H9 (cell line): ENCODE measurements at regions not wholly inside any gene's neighbourhood (a gene's known extent, or its start where the extent isn't known, plus 50 kb on each side); places are given as distances from the start of the nearest gene placed in this dataset.

Source experiments
- DNase-seq: peaks from one replicate; pipeline ENCODE4 v3.0.0-alpha.2; 2017
- H2AFZ ChIP-seq: one replicate; pipeline ENCODE4 v1.6.1; 2013; ENCODE audit warnings: mild to moderate bottlenecking, low read length, control low read depth, moderate library complexity
- H2AK5ac ChIP-seq: 2 replicates; pipeline ENCODE4 v1.6.1; 2013; ENCODE audit warnings: low read length, control low read depth, mixed read lengths; ENCODE audit not compliant: insufficient read length
- H2BK120ac ChIP-seq: one replicate; pipeline ENCODE4 v1.6.1; 2013; ENCODE audit warnings: low read depth, mild to moderate bottlenecking, low read length, control low read depth, inconsistent platforms; ENCODE audit not compliant: poor library complexity, severe bottlenecking
- H2BK12ac ChIP-seq: 2 replicates; pipeline ENCODE4 v1.6.1; 2013; ENCODE audit warnings: low read length, control low read depth, mixed read lengths, low read depth; ENCODE audit not compliant: insufficient read length
- H2BK15ac ChIP-seq: 2 replicates; pipeline ENCODE4 v1.6.1; 2013; ENCODE audit warnings: low read depth, low read length, control low read depth
- H2BK20ac ChIP-seq: one replicate; pipeline ENCODE4 v1.6.1; 2013; ENCODE audit warnings: low read depth, mild to moderate bottlenecking, low read length, control low read depth, inconsistent platforms; ENCODE audit not compliant: poor library complexity, severe bottlenecking
- H2BK5ac ChIP-seq: 2 replicates; pipeline ENCODE4 v1.6.1; 2013; ENCODE audit warnings: low read length, control low read depth, mixed read lengths; ENCODE audit not compliant: insufficient read length
- H3K14ac ChIP-seq: 2 replicates; pipeline ENCODE4 v1.6.1; 2013; ENCODE audit warnings: low read length, control low read depth; ENCODE audit not compliant: insufficient read depth
- H3K18ac ChIP-seq: 2 replicates; pipeline ENCODE4 v1.6.1; 2013; ENCODE audit warnings: low read depth, mild to moderate bottlenecking, mixed read lengths, low read length, control low read depth; ENCODE audit not compliant: insufficient read length
- H3K23ac ChIP-seq: 2 replicates; pipeline ENCODE4 v1.6.1; 2013; ENCODE audit warnings: low read length, control low read depth, mixed read lengths, low read depth; ENCODE audit not compliant: insufficient read length
- H3K23me2 ChIP-seq: 2 replicates; pipeline ENCODE4 v1.6.1; 2013; ENCODE audit warnings: low read depth, mild to moderate bottlenecking, mixed read lengths, low read length, control low read depth; ENCODE audit not compliant: insufficient read length, poor library complexity, severe bottlenecking
- H3K27ac ChIP-seq: 2 replicates; pipeline ENCODE4 v1.5.1; 2013; ENCODE audit warnings: low read length, control low read depth, mixed read lengths, low read depth; ENCODE audit not compliant: insufficient read length
- H3K27me3 ChIP-seq: 2 replicates; pipeline ENCODE4 v1.6.1; 2013; ENCODE audit warnings: low read length, control low read depth, inconsistent platforms; ENCODE audit not compliant: insufficient read depth
- H3K4ac ChIP-seq: 2 replicates; pipeline ENCODE4 v1.6.1; 2013; ENCODE audit warnings: low read depth, mild to moderate bottlenecking, control low read depth, inconsistent platforms, low read length, moderate library complexity
- H3K4me1 ChIP-seq: 2 replicates; pipeline ENCODE4 v1.6.1; 2013; ENCODE audit warnings: low read length, control low read depth, inconsistent platforms; ENCODE audit not compliant: insufficient read depth
- H3K4me2 ChIP-seq: 2 replicates; pipeline ENCODE4 v1.6.1; 2013; ENCODE audit warnings: low read length, control low read depth, mixed read lengths; ENCODE audit not compliant: insufficient read length, insufficient read depth
- H3K56ac ChIP-seq: 2 replicates; pipeline ENCODE4 v1.6.1; 2013; ENCODE audit warnings: low read depth, mild to moderate bottlenecking, mixed read lengths, low read length, control low read depth; ENCODE audit not compliant: insufficient read length
- H3K79me1 ChIP-seq: 2 replicates; pipeline ENCODE4 v1.6.1; 2013; ENCODE audit warnings: low read depth, mild to moderate bottlenecking, moderate library complexity, low read length, control low read depth, inconsistent platforms; ENCODE audit not compliant: insufficient read depth, poor library complexity, severe bottlenecking
- H3K79me2 ChIP-seq: 2 replicates; pipeline ENCODE4 v1.6.1; 2013; ENCODE audit warnings: low read length, control low read depth, inconsistent platforms; ENCODE audit not compliant: insufficient read depth
- H3K9ac ChIP-seq: 2 replicates; pipeline ENCODE4 v1.6.1; 2013; ENCODE audit warnings: low read length, control low read depth, mixed read lengths; ENCODE audit not compliant: insufficient read length; ENCODE audit errors: extremely low read depth
- H3K9me3 ChIP-seq: one replicate; pipeline ENCODE4 v1.6.1; 2013; ENCODE audit warnings: low read depth, low read length, inconsistent platforms; ENCODE audit not compliant: control insufficient read depth
- H3T11ph ChIP-seq: one replicate; pipeline ENCODE4 v1.6.1; 2013; ENCODE audit warnings: mild to moderate bottlenecking, low read length, control low read depth, inconsistent platforms
- H4K20me1 ChIP-seq: one replicate; pipeline ENCODE4 v1.6.1; 2013; ENCODE audit not compliant: control insufficient read depth, insufficient read length, insufficient read depth
- H4K5ac ChIP-seq: 2 replicates; pipeline ENCODE4 v1.6.1; 2013; ENCODE audit warnings: low read depth, mild to moderate bottlenecking, mixed read lengths, low read length, control low read depth; ENCODE audit not compliant: insufficient read length
- H4K8ac ChIP-seq: replicated peaks from 2 replicates; pipeline ENCODE4 v1.6.1; 2013; ENCODE audit warnings: low read length, control low read depth, mixed read lengths, low read depth; ENCODE audit not compliant: insufficient read length
- H4K91ac ChIP-seq: 2 replicates; pipeline ENCODE4 v1.6.1; 2013; ENCODE audit warnings: low read depth, mild to moderate bottlenecking, moderate library complexity, mixed read lengths, low read length, control low read depth; ENCODE audit not compliant: insufficient read length
- H3K27ac Mint-ChIP-seq, 3 experiments: 2 replicates in 2 of 3; 3 replicates in 1 of 3; pipeline ENCODE4 v1.8.0; 2020 to 2021; ENCODE audit warnings: mixed read lengths in 3 of 3, mild to moderate bottlenecking in 1 of 3, moderate library complexity in 1 of 3
- H3K27me3 Mint-ChIP-seq: 2 replicates; pipeline ENCODE4 v1.8.0; 2021; ENCODE audit warnings: low read depth, mild to moderate bottlenecking, moderate library complexity, mixed read lengths
- H3K36me3 Mint-ChIP-seq, 3 experiments: 2 replicates in 2 of 3; 3 replicates in 1 of 3; pipeline ENCODE4 v1.8.0; 2020 to 2021; ENCODE audit warnings: low read depth in 3 of 3, mixed read lengths in 3 of 3; ENCODE audit not compliant: insufficient read depth in 1 of 3
- H3K4me1 Mint-ChIP-seq, 2 experiments: 2 replicates each; pipeline ENCODE4 v1.8.0; 2020; ENCODE audit warnings: mixed read lengths in 2 of 2
- H3K4me3 Mint-ChIP-seq, 2 experiments: 2 replicates in 1 of 2; 3 replicates in 1 of 2; pipeline ENCODE4 v1.8.0; 2020 to 2021; ENCODE audit warnings: mild to moderate bottlenecking in 2 of 2, mixed read lengths in 2 of 2, moderate library complexity in 1 of 2
- H3K9me3 Mint-ChIP-seq, 2 experiments: 2 replicates in 1 of 2; 3 replicates in 1 of 2; pipeline ENCODE4 v1.8.0; 2020; ENCODE audit warnings: mild to moderate bottlenecking in 2 of 2, mixed read lengths in 2 of 2, moderate library complexity in 1 of 2
- CTCF ChIP-seq: fragments of 200-600 bp; sonication (generic); conservative IDR thresholded peaks from 3 replicates; pipeline ENCODE4 v1.8.0; 2021; ENCODE audit warnings: antibody characterized with exemption, mild to moderate bottlenecking
- WGBS: extraction: QIAGEN DNeasy Blood & Tissue Kit; methylation state at CpG from one replicate; pipeline ENCODE4 v1.1.7; 2013; ENCODE audit warnings: missing lambda C conversion rate, low lambda C conversion rate, mixed read lengths; ENCODE audit not compliant: insufficient read length; ENCODE audit errors: extremely low coverage; 5-methylcytosine and 5-hydroxymethylcytosine counted together

- Histone ChIP-seq H3T11ph (no peak overlapping the region), H3K79me2 (no peaks in the 10 kb centered on the region), H3K4me2 (no peak overlapping the region), H2BK12ac (no peak overlapping the region), H3K9ac (no peak overlapping the region), H3K79me1 (no peaks in the 10 kb centered on the region), H3K27ac (no peak overlapping the region), H2BK120ac (no peak overlapping the region), H3K4ac (no peak overlapping the region), H2BK15ac (no peak overlapping the region), H4K91ac (no peak overlapping the region), H2BK5ac (no peak overlapping the region), H3K56ac (no peak overlapping the region), H3K23ac (no peak overlapping the region), H4K5ac (no peak overlapping the region), H3K18ac (no peak overlapping the region), H2AK5ac (no peak overlapping the region), H3K23me2 (no peaks in the 10 kb centered on the region), H4K8ac (no peak overlapping the region), H2AFZ (no peak overlapping the region), H3K4me1 (no peaks in the 10 kb centered on the region), H2BK20ac (no peak overlapping the region), H3K14ac (no peak overlapping the region), H3K9me3 (no peaks in the 10 kb centered on the region), H4K20me1 (no peaks in the 10 kb centered on the region), H3K27me3 (no peaks in the 10 kb centered on the region)
- TF ChIP-seq CTCF: no peak
- H3K27ac Mint-ChIP-seq: no peak overlapping the region
- DNase-seq: no peak
- no CpG with 5 or more reads among the region's 2 CpGs for WGBS
- H3K36me3 Mint-ChIP-seq: peaks cover 9 to 19% (median 10%) of the 10 kb centered on the region in 3 experiments
- no peaks in the 10 kb centered on the region for H3K4me1 Mint-ChIP-seq
- H3K9me3 Mint-ChIP-seq: peaks cover 20% of the 10 kb centered on the region in 2 experiments; a peak in 4 of 5 replicates
- H3K27me3 Mint-ChIP-seq: no peaks in the 10 kb centered on the region
- no peak overlapping the region for H3K4me3 Mint-ChIP-seq
Measured at GRCh38 chr15:94937242-94937641, 705.9 kb downstream of the MCTP2 start.
